HEK293 (cell line): ENCODE measurements at regions not wholly inside any gene's neighbourhood (a gene's known extent, or its start where the extent isn't known, plus 50 kb on each side); places are given as distances from the start of the nearest gene placed in this dataset.

Experiments used
- CTCF ChIA-PET: fragments of 350-600 bp; formaldehyde crosslinking; extraction: SDS; loops from one replicate; lab custom pipeline; 2021; ENCODE audit warnings: antibody characterized with exemption; lab: Yijun Ruan, JAX
- POLR2A ChIA-PET: fragments of 300-600 bp; formaldehyde crosslinking; extraction: SDS; loops from one replicate; lab custom pipeline; 2020; ENCODE audit warnings: antibody characterized with exemption, inconsistent platforms; lab: Yijun Ruan, JAX
- H3K27ac ChIP-seq: fragments of 200-500 bp; sonication (Bioruptor generic); 2 replicates; pipeline ENCODE4 v1.5.1; 2014; ENCODE audit warnings: low read depth, low read length, control low read depth, inconsistent platforms; ENCODE audit errors: extremely low read depth
- H3K36me3 ChIP-seq, 2 experiments: fragments of 200-500 bp in 1 of 2; sonication (Bioruptor generic) in 1 of 2; 1 replicate in 1 of 2; 2 replicates in 1 of 2; pipeline ENCODE4 v1.5.1; 2014 to 2017; ENCODE audit warnings: inconsistent platforms in 2 of 2, low read length in 2 of 2; ENCODE audit not compliant: control insufficient read depth in 2 of 2, insufficient read depth in 1 of 2
- H3K4me1 ChIP-seq: fragments of 200-500 bp; sonication (Bioruptor generic); 2 replicates; pipeline ENCODE4 v1.5.1; 2014; ENCODE audit warnings: mild to moderate bottlenecking, low read length, inconsistent platforms; ENCODE audit not compliant: control insufficient read depth, insufficient read depth
- H3K4me3 ChIP-seq: 2 replicates; pipeline ENCODE4 v1.5.1; 2011; ENCODE audit warnings: low read depth, mild to moderate bottlenecking, control low read depth, low read length, moderate library complexity
- H3K9me3 ChIP-seq: fragments of 200-500 bp; sonication (Bioruptor generic); 2 replicates; pipeline ENCODE4 v1.5.1; 2014; ENCODE audit warnings: low read depth, low read length, inconsistent platforms; ENCODE audit not compliant: control insufficient read depth, insufficient read depth
- BCL11A ChIP-seq: fragments of 450-650 bp; formaldehyde crosslinking; IDR thresholded peaks from 2 replicates; pipeline ENCODE4 v1.5.1; 2016; ENCODE audit warnings: low read depth, missing biosample characterization, missing genetic modification characterization
- HOXA7 ChIP-seq: sonication (generic); formaldehyde crosslinking; IDR thresholded peaks from 2 replicates; pipeline ENCODE4 v1.8.1; 2022; ENCODE audit warnings: missing genetic modification reagents, borderline replicate concordance
- PBX3 ChIP-seq: sonication (generic); formaldehyde crosslinking; IDR thresholded peaks from 2 replicates; pipeline ENCODE4 v1.8.1; 2022; ENCODE audit warnings: mild to moderate bottlenecking, moderate library complexity, missing genetic modification reagents
- TCF7L2 ChIP-seq: IDR thresholded peaks from 2 replicates; pipeline ENCODE4 v1.6.1; 2011; ENCODE audit warnings: low read depth, mild to moderate bottlenecking, inconsistent platforms, low read length, moderate library complexity, borderline replicate concordance
- ZBTB48 ChIP-seq: fragments of 450-650 bp; formaldehyde crosslinking; IDR thresholded peaks from 2 replicates; pipeline ENCODE4 v1.5.1; 2016; ENCODE audit warnings: missing biosample characterization, missing genetic modification characterization
- ZBTB8A ChIP-seq: fragments of 450-650 bp; formaldehyde crosslinking; IDR thresholded peaks from 2 replicates; pipeline ENCODE4 v1.5.1; 2016; ENCODE audit warnings: missing biosample characterization, missing genetic modification characterization
- ZFHX2 ChIP-seq: fragments of 450-650 bp; formaldehyde crosslinking; conservative IDR thresholded peaks from 2 replicates; pipeline ENCODE4 v1.5.1; 2016; ENCODE audit warnings: missing biosample characterization, missing genetic modification characterization
- ZFP41 ChIP-seq: fragments of 450-650 bp; formaldehyde crosslinking; IDR thresholded peaks from 2 replicates; pipeline ENCODE4 v1.5.1; 2016; ENCODE audit warnings: missing biosample characterization, missing genetic modification characterization, borderline replicate concordance
- ZNF10 ChIP-seq: fragments of 450-650 bp; formaldehyde crosslinking; IDR thresholded peaks from 2 replicates; pipeline ENCODE4 v1.5.1; 2017; ENCODE audit warnings: missing biosample characterization, missing genetic modification characterization
- ZNF19 ChIP-seq: fragments of 450-650 bp; formaldehyde crosslinking; IDR thresholded peaks from 2 replicates; pipeline ENCODE4; 2016; ENCODE audit warnings: missing biosample characterization, missing genetic modification characterization, low read depth
- ZNF211 ChIP-seq: fragments of 450-650 bp; formaldehyde crosslinking; IDR thresholded peaks from 2 replicates; pipeline ENCODE4 v1.5.1; 2016; ENCODE audit warnings: low read depth, missing biosample characterization, missing genetic modification characterization
- ZNF221 ChIP-seq: fragments of 450-650 bp; formaldehyde crosslinking; IDR thresholded peaks from 2 replicates; pipeline ENCODE4 v1.5.1; 2017; ENCODE audit warnings: missing biosample characterization, missing genetic modification characterization, borderline replicate concordance
- ZNF248 ChIP-seq: fragments of 450-650 bp; formaldehyde crosslinking; IDR thresholded peaks from 2 replicates; pipeline ENCODE4 v1.5.1; 2017; ENCODE audit warnings: missing biosample characterization, missing genetic modification characterization
- ZNF26 ChIP-seq: fragments of 450-650 bp; formaldehyde crosslinking; IDR thresholded peaks from 2 replicates; pipeline ENCODE4 v1.5.1; 2016; ENCODE audit warnings: missing biosample characterization, missing genetic modification characterization
- ZNF335 ChIP-seq: fragments of 450-650 bp; formaldehyde crosslinking; conservative IDR thresholded peaks from 2 replicates; pipeline ENCODE4 v1.5.1; 2016; ENCODE audit warnings: missing biosample characterization, missing genetic modification characterization
- ZNF513 ChIP-seq: fragments of 450-650 bp; IDR thresholded peaks from 2 replicates; pipeline ENCODE4 v1.5.1; 2018; ENCODE audit warnings: missing biosample characterization, missing genetic modification characterization
- ZNF530 ChIP-seq: fragments of 450-650 bp; formaldehyde crosslinking; IDR thresholded peaks from 2 replicates; pipeline ENCODE4 v1.5.1; 2016; ENCODE audit warnings: low read depth, missing biosample characterization, missing genetic modification characterization
- ZNF544 ChIP-seq: fragments of 450-650 bp; formaldehyde crosslinking; IDR thresholded peaks from 2 replicates; pipeline ENCODE4 v1.5.0; 2017; ENCODE audit warnings: missing biosample characterization, missing genetic modification characterization
- ZNF549 ChIP-seq: fragments of 450-650 bp; IDR thresholded peaks from 2 replicates; pipeline ENCODE4 v1.5.1; 2018; ENCODE audit warnings: missing biosample characterization, missing genetic modification characterization, mild to moderate bottlenecking, inconsistent platforms, moderate library complexity
- ZNF571 ChIP-seq: fragments of 450-650 bp; formaldehyde crosslinking; IDR thresholded peaks from 2 replicates; pipeline ENCODE4 v1.5.0; 2017; ENCODE audit warnings: missing biosample characterization, missing genetic modification characterization
- ZNF596 ChIP-seq: fragments of 450-650 bp; IDR thresholded peaks from 2 replicates; pipeline ENCODE4 v1.5.0; 2018; ENCODE audit warnings: missing biosample characterization, mild to moderate bottlenecking, missing genetic modification characterization, moderate library complexity
- ZNF623 ChIP-seq: fragments of 450-650 bp; formaldehyde crosslinking; IDR thresholded peaks from 2 replicates; pipeline ENCODE4 v1.5.1; 2016; ENCODE audit warnings: missing biosample characterization, missing genetic modification characterization
- ZNF639 ChIP-seq: fragments of 450-650 bp; formaldehyde crosslinking; IDR thresholded peaks from 2 replicates; pipeline ENCODE4 v1.5.1; 2016; ENCODE audit warnings: missing biosample characterization, missing genetic modification characterization
- ZNF660 ChIP-seq: fragments of 450-650 bp; IDR thresholded peaks from 2 replicates; pipeline ENCODE4 v1.5.1; 2018; ENCODE audit warnings: missing biosample characterization, mild to moderate bottlenecking, missing genetic modification characterization
- ZNF670 ChIP-seq: fragments of 450-650 bp; formaldehyde crosslinking; IDR thresholded peaks from 2 replicates; pipeline ENCODE4 v1.5.1; 2016; ENCODE audit warnings: missing biosample characterization, missing genetic modification characterization, low read depth
- ZNF768 ChIP-seq: fragments of 450-650 bp; formaldehyde crosslinking; IDR thresholded peaks from 2 replicates; pipeline ENCODE4 v1.5.1; 2018; ENCODE audit warnings: missing biosample characterization, mild to moderate bottlenecking, missing genetic modification characterization
- ZSCAN30 ChIP-seq: fragments of 450-650 bp; IDR thresholded peaks from 2 replicates; pipeline ENCODE4 v1.5.1; 2018; ENCODE audit warnings: missing biosample characterization, mild to moderate bottlenecking, missing genetic modification characterization, moderate library complexity

GRCh38 chr15:47386459-47386858 lies 330.8 kb upstream of the SEMA6D start:
- Histone ChIP-seq H3K4me3 (no peak overlapping the region), H3K9me3 (no peaks in the 10 kb centered on the region), H3K27ac (no peak overlapping the region), H3K36me3 (no peaks in the 10 kb centered on the region), H3K4me1 (no peaks in the 10 kb centered on the region)
- ChIA-PET POLR2A (no interaction called here), CTCF (no interaction called here)
- TF ChIP-seq ZNF248 (tag by site-specific recombination) (no peak), ZSCAN30 (no peak), ZBTB48 (no peak), ZNF670 (tag by site-specific recombination) (no peak), ZNF768 (tag by site-specific recombination) (no peak), ZNF549 (tag by site-specific recombination) (no peak), ZNF623 (tag by site-specific recombination) (no peak), ZNF513 (tag by site-specific recombination) (no peak)

- Histone ChIP-seq H3K9me3 (no peaks in the 10 kb centered on the region), H3K36me3 (no peaks in the 10 kb centered on the region), H3K4me3 (no peak overlapping the region), H3K27ac (no peak overlapping the region), H3K4me1 (no peaks in the 10 kb centered on the region)
- ChIA-PET POLR2A (interaction anchor here (0.5 kb wide), 1 partner anchor 19 kb away, joined by 6 read pairs; no protein-coding TSS in a partner anchor), CTCF (interaction anchor here (1.3 kb wide), 1 partner anchor 14 kb away, joined by 4 read pairs; no protein-coding TSS in a partner anchor)
- TF ChIP-seq HOXA7 (CRISPR knock-in tag) (no peak), ZFP41 (no peak), ZNF19 (tag by site-specific recombination) (no peak), BCL11A (tag by site-specific recombination) (no peak), ZNF544 (tag by site-specific recombination) (no peak), ZNF571 (tag by site-specific recombination) (no peak), ZNF211 (tag by site-specific recombination) (no peak), ZFHX2 (tag by site-specific recombination) (no peak), ZBTB8A (tag by site-specific recombination) (no peak), ZNF10 (no peak), ZNF221 (tag by site-specific recombination) (no peak), ZBTB48 (no peak), TCF7L2 (no peak), ZNF660 (no peak), ZNF335 (no peak), PBX3 (no peak), ZNF596 (tag by site-specific recombination) (no peak), ZNF26 (tag by site-specific recombination) (no peak), ZNF639 (no peak), ZNF530 (no peak)
Observed at GRCh38 chr15:47388299-47388698, 329.0 kb upstream of the SEMA6D start.
